IPS-20b (cell line): ENCODE measurements at regions not wholly inside any gene's neighbourhood (a gene's known extent, or its start where the extent isn't known, plus 50 kb on each side); places are given as distances from the start of the nearest gene placed in this dataset.
"Not testable (repeated sequence)": the region's sequence is repeated elsewhere in the genome, so short reads cannot be mapped to it uniquely, and the experiment has no call there.

Experiments
- H3K27ac ChIP-seq: one replicate; pipeline ENCODE4 v1.5.1; 2013; ENCODE audit warnings: low read length
- H3K27me3 ChIP-seq: 2 replicates; pipeline ENCODE4 v1.6.1; 2013; ENCODE audit warnings: mild to moderate bottlenecking, low read length, inconsistent platforms; ENCODE audit not compliant: insufficient read depth
- H3K36me3 ChIP-seq: 2 replicates; pipeline ENCODE4 v1.6.1; 2013; ENCODE audit warnings: low read depth, mild to moderate bottlenecking, inconsistent platforms, low read length, moderate library complexity; ENCODE audit not compliant: insufficient read depth
- H3K4me1 ChIP-seq: 2 replicates; pipeline ENCODE4 v1.6.1; 2013; ENCODE audit warnings: mild to moderate bottlenecking, control low read depth, inconsistent platforms, low read length, moderate library complexity; ENCODE audit not compliant: insufficient read depth
- H3K4me3 ChIP-seq: 2 replicates; pipeline ENCODE4 v1.5.1; 2013; ENCODE audit warnings: mild to moderate bottlenecking, low read length, inconsistent platforms
- H3K9ac ChIP-seq: 2 replicates; pipeline ENCODE4 v1.6.1; 2013; ENCODE audit warnings: low read depth, mild to moderate bottlenecking, inconsistent platforms, low read length, moderate library complexity
- H3K9me3 ChIP-seq: 2 replicates; pipeline ENCODE4 v1.6.1; 2013; ENCODE audit warnings: mild to moderate bottlenecking, low read depth, low read length, inconsistent platforms; ENCODE audit not compliant: insufficient read depth

- Histone ChIP-seq H3K27me3 (no peaks in the 10 kb centered on the region), H3K4me3 (no peak overlapping the region), H3K9me3 (peaks cover 3% of the 10 kb centered on the region; the same call in 1 of the 2 replicates), H3K36me3 (no peaks in the 10 kb centered on the region), H3K4me1 (no peaks in the 10 kb centered on the region), H3K9ac (no peak overlapping the region), H3K27ac (no peak overlapping the region)
Measured at GRCh38 chr7:109901926-109902325, 1189.0 kb upstream of the LRRN3 start.

DNA sequence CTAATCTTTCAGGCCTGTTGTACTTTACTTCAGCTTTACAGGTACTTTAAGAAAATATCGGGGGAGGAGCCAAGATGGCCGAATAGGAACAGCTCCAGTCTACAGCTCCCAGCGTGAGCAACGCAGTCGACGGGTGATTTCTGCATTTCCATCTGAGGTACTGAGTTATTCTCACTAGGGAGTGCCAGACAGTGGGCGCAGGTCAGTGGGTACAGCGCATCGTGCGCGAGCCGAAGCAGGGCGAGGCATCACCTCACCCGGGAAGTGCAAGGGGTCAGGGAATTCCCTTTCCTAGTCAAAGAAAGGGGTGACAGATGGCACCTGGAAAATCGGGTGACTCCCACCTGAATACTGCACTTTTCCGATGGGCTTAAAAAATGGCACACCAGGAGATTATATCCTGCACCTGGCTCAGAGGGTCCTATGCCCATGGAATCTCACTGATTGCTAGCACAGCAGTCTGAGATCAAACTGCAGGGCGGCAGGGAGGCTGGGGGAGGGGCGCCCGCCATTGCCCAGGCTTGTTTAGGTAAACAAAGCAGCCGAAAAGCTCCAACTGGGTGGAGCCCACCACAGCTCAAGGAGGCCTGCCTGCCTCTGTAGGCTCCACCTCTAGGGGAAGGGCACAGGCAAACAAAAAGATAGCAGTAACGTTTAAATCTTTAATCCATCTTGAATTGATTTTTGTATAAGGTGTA is 1185.4 kb upstream of the LRRN3 start:
- H3K9me3 ChIP-seq, H3K9ac ChIP-seq, H3K4me1 ChIP-seq, H3K4me3 ChIP-seq, H3K27ac ChIP-seq, H3K27me3 ChIP-seq, H3K36me3 ChIP-seq: not testable (repeated sequence)

DNA sequence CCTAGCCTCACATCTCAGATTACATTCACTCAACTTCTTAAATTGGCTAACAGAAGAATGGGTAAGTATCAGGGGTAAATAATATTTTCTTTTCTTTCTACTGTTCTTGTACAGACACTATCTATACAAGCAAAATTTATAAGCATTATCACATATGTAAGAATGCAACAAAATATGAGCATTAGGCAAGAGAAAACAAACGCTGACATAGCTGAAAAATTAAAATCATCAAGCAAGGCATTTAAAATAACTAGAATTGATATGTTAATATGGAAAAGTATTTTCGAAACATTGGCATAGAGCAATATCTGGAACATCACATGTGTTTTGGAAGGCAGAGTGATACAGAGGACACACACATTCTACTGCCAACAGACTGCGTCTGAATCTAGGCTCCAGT is 1175.3 kb upstream of the LRRN3 start:
- Histone ChIP-seq H3K4me3 (no peak overlapping the region), H3K9me3 (no peaks in the 10 kb centered on the region), H3K36me3 (no peaks in the 10 kb centered on the region), H3K27ac (no peak overlapping the region), H3K9ac (no peak overlapping the region), H3K27me3 (no peaks in the 10 kb centered on the region), H3K4me1 (no peaks in the 10 kb centered on the region)

- H3K4me1 ChIP-seq: no peaks in the 10 kb centered on the region; the same call in 1 of the 2 replicates
- H3K4me3 ChIP-seq: no peak overlapping the region
- no peak overlapping the region for H3K27ac ChIP-seq
- H3K9ac ChIP-seq: no peak overlapping the region
- H3K9me3 ChIP-seq: peaks cover 31% of the 10 kb centered on the region
- no peaks in the 10 kb centered on the region for H3K27me3 ChIP-seq
- no peaks in the 10 kb centered on the region for H3K36me3 ChIP-seq
Measured at GRCh38 chr7:109926738-109927137, 1164.2 kb upstream of the LRRN3 start.

GRCh38 chr7:109930049-109930448 is 1160.9 kb upstream of the LRRN3 start:
- peaks cover 20% of the 10 kb centered on the region for H3K9me3 ChIP-seq
- H3K4me1 ChIP-seq: no peaks in the 10 kb centered on the region; the same call in 1 of the 2 replicates
- H3K27me3 ChIP-seq: no peaks in the 10 kb centered on the region
- no peak overlapping the region for H3K9ac ChIP-seq
- no peaks in the 10 kb centered on the region for H3K36me3 ChIP-seq
- H3K4me3 ChIP-seq: no peak overlapping the region
- H3K27ac ChIP-seq: no peak overlapping the region

GRCh38 chr7:109939207-109939606 is 1151.7 kb upstream of the LRRN3 start:
- Histone ChIP-seq H3K9ac (no peak overlapping the region), H3K27me3 (no peaks in the 10 kb centered on the region), H3K27ac (no peak overlapping the region), H3K9me3 (peaks cover 39% of the 10 kb centered on the region), H3K4me3 (no peak overlapping the region), H3K36me3 (peaks cover 3% of the 10 kb centered on the region; the same call in 1 of the 2 replicates), H3K4me1 (no peaks in the 10 kb centered on the region)

DNA sequence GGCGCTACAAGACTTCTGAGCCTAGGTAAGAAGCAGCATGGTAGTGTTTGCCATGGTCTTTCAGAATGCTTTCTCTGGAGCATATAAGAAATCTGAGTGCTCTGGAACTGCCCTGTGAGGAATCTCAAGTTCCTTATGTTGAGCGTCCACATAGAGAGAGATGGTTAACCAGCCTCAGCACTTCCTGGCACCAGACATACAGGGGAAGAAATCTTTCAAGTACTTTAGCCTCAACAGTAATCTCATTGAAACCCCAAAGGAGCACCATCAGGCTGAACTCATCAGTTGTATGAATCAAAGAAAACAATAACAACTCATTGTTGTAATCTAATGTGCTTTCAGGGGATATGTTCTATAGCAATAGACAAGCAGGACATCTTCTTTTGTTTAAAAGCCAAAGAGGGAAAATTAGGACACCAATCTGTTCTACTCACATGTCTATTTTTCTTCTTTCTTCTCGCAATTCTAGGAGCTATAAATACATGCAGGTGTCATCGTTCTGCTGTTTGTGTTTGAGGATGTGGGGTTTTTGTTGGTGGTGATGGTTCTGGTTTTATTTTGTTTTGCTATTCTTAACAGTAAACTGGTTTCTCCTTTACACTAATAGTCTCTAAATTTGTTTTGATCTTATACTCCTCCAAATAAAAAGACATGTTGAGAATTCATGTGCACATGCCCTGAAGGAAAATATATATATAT is 1145.0 kb upstream of the LRRN3 start:
- Histone ChIP-seq H3K27me3 (no peaks in the 10 kb centered on the region), H3K36me3 (no peaks in the 10 kb centered on the region), H3K4me3 (no peak overlapping the region), H3K9me3 (peaks cover under 1% of the 10 kb centered on the region; the same call in 1 of the 2 replicates), H3K27ac (no peak overlapping the region), H3K9ac (no peak overlapping the region), H3K4me1 (peaks cover 5% of the 10 kb centered on the region)

GRCh38 chr7:109950256-109950655 is 1140.7 kb upstream of the LRRN3 start:
- H3K27ac ChIP-seq: no peak overlapping the region
- no peak overlapping the region for H3K4me3 ChIP-seq
- H3K4me1 ChIP-seq: peaks cover 5% of the 10 kb centered on the region
- no peak overlapping the region for H3K9ac ChIP-seq
- no peaks in the 10 kb centered on the region for H3K36me3 ChIP-seq
- H3K9me3 ChIP-seq: no peaks in the 10 kb centered on the region
- H3K27me3 ChIP-seq: no peaks in the 10 kb centered on the region

GRCh38 chr7:109950821-109951564 is 1139.9 kb upstream of the LRRN3 start:
- no peak overlapping the region for H3K4me3 ChIP-seq
- no peaks in the 10 kb centered on the region for H3K9me3 ChIP-seq
- H3K4me1 ChIP-seq: peaks cover 4% of the 10 kb centered on the region
- H3K27ac ChIP-seq: no peak overlapping the region
- no peak overlapping the region for H3K9ac ChIP-seq
- no peaks in the 10 kb centered on the region for H3K36me3 ChIP-seq
- no peaks in the 10 kb centered on the region for H3K27me3 ChIP-seq

DNA sequence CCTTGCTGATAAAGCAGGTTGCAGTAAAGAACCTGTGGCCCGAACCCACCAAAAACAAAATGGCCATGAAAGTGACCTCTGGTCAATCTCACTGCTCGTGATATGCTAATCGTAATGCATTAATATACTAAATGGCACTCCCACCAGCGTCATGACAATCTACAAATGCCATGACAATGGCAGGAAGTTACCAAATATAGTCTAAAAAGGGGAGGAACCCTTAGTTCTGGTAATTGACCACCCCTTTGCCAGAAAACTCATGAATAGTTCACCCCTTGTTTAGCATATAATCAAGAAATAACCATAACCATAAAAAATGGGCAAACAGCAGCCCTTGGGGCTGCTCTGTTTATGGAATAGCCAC is 1139.4 kb upstream of the LRRN3 start:
- Histone ChIP-seq H3K36me3 (no peaks in the 10 kb centered on the region), H3K4me1 (peaks cover 5% of the 10 kb centered on the region), H3K9ac (no peak overlapping the region), H3K4me3 (no peak overlapping the region), H3K27ac (no peak overlapping the region), H3K27me3 (no peaks in the 10 kb centered on the region), H3K9me3 (no peaks in the 10 kb centered on the region)

DNA sequence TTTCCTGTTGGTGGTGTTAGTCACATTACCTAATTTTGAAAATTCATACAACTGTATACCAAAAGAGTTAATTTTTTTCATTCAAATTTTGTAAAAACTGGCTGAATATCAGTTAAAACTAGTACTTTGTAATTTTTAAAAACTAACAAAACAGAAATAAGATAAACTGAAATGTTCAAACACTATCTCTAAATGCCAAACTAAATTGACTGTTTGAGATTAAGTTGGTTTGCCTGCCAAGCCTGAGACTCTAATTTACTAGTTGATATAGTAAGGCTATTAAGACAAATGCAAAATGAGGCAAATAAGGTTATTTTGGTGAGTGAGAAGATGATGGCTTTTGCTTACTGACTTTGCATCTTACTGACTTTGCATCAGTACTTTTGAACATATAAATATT is 1134.9 kb upstream of the LRRN3 start:
- Histone ChIP-seq H3K9me3 (no peaks in the 10 kb centered on the region; the same call in 1 of the 2 replicates), H3K36me3 (no peaks in the 10 kb centered on the region), H3K9ac (no peak overlapping the region), H3K4me1 (peaks cover 5% of the 10 kb centered on the region), H3K4me3 (no peak overlapping the region), H3K27me3 (no peaks in the 10 kb centered on the region), H3K27ac (no peak overlapping the region)
